ENCODE measurements at regions not wholly inside any gene's neighbourhood (a gene's known extent, or its start where the extent isn't known, plus 50 kb on each side); places are given as distances from the start of the nearest gene placed in this dataset.

GRCh38 chr20:57892471-57892870, 182.7 kb upstream of the PMEPA1 start:
- in situ Hi-C loops (cut with HindIII; ENCODE audit: low sequenced_read_pairs), result no loop called here

- in situ Hi-C loops (cut with HindIII; ENCODE audit: low sequenced_read_pairs), result no loop called here
Measured at GRCh38 chr20:57891014-57891413, 181.2 kb upstream of the PMEPA1 start.

GRCh38 chr20:57890202-57890800, 180.5 kb upstream of the PMEPA1 start:
- in situ Hi-C loops (cut with HindIII; ENCODE audit: low sequenced_read_pairs), result no loop called here

GRCh38 chr20:57888591-57888990, 178.8 kb upstream of the PMEPA1 start:
- in situ Hi-C loops (cut with HindIII; ENCODE audit: low sequenced_read_pairs), result no loop called here

- in situ Hi-C loops (cut with HindIII; ENCODE audit: low sequenced_read_pairs), result no loop called here
Measured at GRCh38 chr20:57884956-57885355, 175.1 kb upstream of the PMEPA1 start.

- in situ Hi-C loops (cut with HindIII; ENCODE audit: low sequenced_read_pairs), result no loop called here
Measured at GRCh38 chr20:57883761-57884160, 173.9 kb upstream of the PMEPA1 start.

- in situ Hi-C loops (cut with HindIII; ENCODE audit: low sequenced_read_pairs), result no loop called here
Measured at GRCh38 chr20:57883224-57883623, 173.4 kb upstream of the PMEPA1 start.

GRCh38 chr20:57882451-57883161, 172.8 kb upstream of the PMEPA1 start:
- in situ Hi-C loops (cut with HindIII; ENCODE audit: low sequenced_read_pairs), result no loop called here

GRCh38 chr20:57881466-57882385, 171.9 kb upstream of the PMEPA1 start:
- in situ Hi-C loops (cut with HindIII; ENCODE audit: low sequenced_read_pairs), result no loop called here

GRCh38 chr20:57880571-57880892, 170.7 kb upstream of the PMEPA1 start:
- in situ Hi-C loops (cut with HindIII; ENCODE audit: low sequenced_read_pairs), result no loop called here

- in situ Hi-C loops (cut with HindIII; ENCODE audit: low sequenced_read_pairs), result no loop called here
Measured at GRCh38 chr20:57879779-57880570, 170.2 kb upstream of the PMEPA1 start.

GRCh38 chr20:57879437-57879778, 169.6 kb upstream of the PMEPA1 start:
- in situ Hi-C loops (cut with HindIII; ENCODE audit: low sequenced_read_pairs), result no loop called here

GRCh38 chr20:57878786-57879424, 169.1 kb upstream of the PMEPA1 start:
- in situ Hi-C loops (cut with HindIII; ENCODE audit: low sequenced_read_pairs), result no loop called here

- in situ Hi-C loops (cut with HindIII; ENCODE audit: low sequenced_read_pairs), result no loop called here
Measured at GRCh38 chr20:57877995-57878394, 168.2 kb upstream of the PMEPA1 start.

- in situ Hi-C loops (cut with HindIII; ENCODE audit: low sequenced_read_pairs), result no loop called here
Measured at GRCh38 chr20:57877131-57877824, 167.5 kb upstream of the PMEPA1 start.

- in situ Hi-C loops (cut with HindIII; ENCODE audit: low sequenced_read_pairs), result no loop called here
Measured at GRCh38 chr20:57876163-57876562, 166.3 kb upstream of the PMEPA1 start.

GRCh38 chr20:57874141-57874540, 164.3 kb upstream of the PMEPA1 start:
- in situ Hi-C loops (cut with HindIII; ENCODE audit: low sequenced_read_pairs), result no loop called here

- in situ Hi-C loops (cut with HindIII; ENCODE audit: low sequenced_read_pairs), result no loop called here
Measured at GRCh38 chr20:57872816-57873409, 163.1 kb upstream of the PMEPA1 start.

- in situ Hi-C loops (cut with HindIII; ENCODE audit: low sequenced_read_pairs), result no loop called here
Measured at GRCh38 chr20:57871237-57871632, 161.4 kb upstream of the PMEPA1 start.
